NCI-H2029 treated with DMSO at 0.1 percent for 48 hours (cell line): ENCODE measurements at regions not wholly inside any gene's neighbourhood (a gene's known extent, or its start where the extent isn't known, plus 50 kb on each side); places are given as distances from the start of the nearest gene placed in this dataset.

ENCODE experiments used
- DNase-seq: peaks from one replicate; lab custom pipeline; 2025; lab: John Stamatoyannopoulos, UW

DNA sequence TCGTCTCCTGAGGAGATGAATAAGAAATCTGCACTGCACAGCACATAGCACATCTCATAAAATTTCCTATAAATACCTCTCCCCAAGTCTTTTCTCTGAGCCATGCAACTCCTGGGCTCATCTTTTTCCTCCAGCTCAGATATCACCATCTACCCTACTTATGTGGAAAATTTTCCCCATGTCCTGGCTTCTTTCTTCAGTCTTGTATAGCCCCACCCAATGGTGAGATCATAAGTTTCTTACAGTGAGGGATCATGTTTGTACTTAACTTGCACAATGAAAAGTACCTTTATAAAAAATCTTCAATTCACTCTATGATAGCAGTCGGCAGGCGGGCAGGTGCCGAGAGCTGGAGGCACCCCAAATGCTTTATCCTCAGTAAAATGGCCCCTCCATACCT lies 198.6 kb upstream of the S100G start:
- no peak for DNase-seq

DNA sequence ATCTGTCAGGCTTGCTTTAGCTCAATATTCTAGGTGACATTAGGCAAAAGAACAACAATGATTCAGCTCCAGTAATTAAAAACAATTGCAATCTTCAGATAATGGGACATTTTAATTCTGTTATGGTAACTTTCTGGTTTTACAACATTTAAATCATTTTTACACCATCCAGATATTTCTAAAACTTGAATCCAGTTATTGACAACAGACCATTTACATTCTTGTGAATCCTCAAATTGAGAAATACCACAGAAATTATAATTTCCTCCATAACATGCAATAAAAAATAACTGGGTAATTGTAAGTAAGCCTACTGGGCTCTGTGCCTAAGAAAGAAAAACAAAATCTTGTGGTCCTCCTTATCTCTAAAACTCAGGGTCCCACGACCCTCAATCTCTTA lies 195.0 kb upstream of the S100G start:
- DNase-seq: no peak

DNA sequence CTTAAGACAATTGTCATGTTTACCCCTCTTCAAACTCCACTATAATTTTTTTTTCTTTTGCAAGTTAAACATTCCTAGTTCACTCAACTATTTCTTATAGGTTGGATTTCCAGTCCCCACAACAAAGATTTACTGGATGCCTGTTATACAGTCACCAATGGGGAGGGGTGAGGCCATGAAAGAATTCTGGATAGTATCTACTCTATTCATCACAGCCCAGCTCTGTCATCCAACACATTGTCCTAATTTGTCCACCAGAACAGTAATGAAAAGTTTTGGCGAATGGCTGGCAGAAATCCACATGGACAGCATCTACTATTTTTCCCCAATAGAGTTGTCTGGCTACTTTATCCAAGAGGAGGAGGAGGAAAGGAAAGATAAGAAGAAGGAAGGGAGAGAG lies 192.7 kb upstream of the S100G start:
- no peak for DNase-seq

DNA sequence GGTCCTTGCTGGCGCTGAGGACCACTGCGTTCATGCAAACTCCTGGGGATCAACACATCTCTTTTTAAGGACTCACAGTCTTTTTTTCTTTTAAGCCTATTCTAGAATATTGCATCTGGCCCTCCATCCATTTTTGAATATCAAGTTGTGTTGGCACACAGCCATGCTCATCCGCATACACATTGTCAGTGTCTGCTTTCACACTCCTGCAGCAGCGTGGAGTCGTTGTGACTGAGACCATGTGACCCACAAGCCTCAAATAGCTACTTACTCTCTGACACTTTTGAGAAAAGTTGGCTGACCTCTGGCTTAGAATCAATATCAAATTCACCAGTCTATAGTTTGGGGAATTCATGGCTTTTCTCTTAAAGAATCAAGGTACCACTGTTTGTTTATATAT lies 191.8 kb upstream of the S100G start:
- no peak for DNase-seq

DNA sequence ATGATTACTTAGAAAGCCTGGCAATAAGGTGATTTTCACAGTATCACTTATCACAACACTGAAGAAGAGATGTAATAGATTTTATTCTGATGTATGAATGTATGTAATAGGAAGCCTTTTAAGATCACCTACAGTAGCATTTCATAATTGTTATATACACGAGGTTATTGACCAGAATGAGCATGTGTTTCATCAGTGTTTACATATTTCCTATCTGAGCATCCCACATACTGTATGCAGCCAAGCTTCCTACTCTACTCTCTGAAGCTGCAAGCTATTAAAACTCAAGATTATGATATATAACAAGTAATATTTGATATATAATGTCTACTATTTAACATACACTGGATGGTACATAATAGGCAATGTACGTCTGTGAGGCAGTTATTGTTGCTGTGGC lies 190.9 kb upstream of the S100G start:
- DNase-seq: no peak

DNA sequence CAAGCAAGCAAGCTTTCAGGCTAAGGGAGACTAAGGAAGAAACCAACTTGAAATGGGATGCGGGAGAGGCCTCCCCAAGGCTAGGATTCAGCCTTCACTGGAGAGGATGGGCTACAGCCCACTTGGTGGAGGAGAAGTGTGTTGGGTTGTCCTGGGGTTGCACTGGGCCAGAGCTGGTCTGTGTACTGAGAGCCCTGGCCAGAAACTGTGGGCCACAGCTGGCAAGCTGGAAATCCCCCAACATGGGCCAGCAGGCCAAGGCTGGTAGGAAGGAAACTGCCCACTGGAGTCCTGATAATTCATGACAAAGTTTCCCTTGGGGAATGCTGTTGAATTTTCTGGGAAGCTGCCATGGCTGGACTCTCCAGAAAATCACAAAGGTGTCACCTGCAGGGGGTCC lies 188.0 kb upstream of the S100G start:
- no peak for DNase-seq

DNA sequence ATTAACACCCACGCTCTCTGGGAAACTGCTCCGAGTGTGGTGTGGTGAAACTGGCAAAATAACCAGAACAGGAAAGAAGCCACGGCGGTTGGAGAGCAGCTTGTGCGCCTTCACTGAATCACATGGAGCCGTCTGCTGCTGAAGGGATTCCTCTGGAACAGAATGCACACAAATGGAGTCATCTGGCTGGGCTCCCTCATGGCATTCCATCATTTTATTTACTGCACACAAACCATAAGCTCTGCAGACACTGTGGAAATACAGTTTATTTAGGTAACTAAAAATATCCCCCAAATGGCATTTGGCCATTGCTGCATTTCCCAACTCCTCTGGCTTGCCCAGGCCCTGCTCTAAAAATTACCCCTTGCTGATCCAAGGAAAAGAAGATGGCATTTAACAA lies 187.0 kb upstream of the S100G start:
- DNase-seq: no peak

DNA sequence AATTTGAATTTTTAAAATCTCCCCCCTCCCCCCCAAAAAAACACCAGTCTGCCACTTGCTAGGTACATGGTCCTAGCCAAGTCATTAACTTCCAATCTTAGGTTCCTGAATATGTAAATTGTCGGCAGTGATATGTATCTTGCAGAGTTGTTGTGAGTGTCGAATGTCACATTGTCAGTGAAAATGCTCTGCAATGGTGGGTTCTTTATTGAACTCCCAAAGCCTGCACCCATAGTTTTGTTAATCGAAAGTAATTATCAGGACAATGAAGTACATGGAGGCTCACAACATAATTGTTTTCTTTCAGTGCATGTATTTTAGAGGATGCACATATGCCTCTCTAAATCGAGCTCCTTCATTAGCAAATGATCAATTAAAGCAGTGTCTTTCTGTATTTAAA lies 185.6 kb upstream of the S100G start:
- no peak for DNase-seq

DNA sequence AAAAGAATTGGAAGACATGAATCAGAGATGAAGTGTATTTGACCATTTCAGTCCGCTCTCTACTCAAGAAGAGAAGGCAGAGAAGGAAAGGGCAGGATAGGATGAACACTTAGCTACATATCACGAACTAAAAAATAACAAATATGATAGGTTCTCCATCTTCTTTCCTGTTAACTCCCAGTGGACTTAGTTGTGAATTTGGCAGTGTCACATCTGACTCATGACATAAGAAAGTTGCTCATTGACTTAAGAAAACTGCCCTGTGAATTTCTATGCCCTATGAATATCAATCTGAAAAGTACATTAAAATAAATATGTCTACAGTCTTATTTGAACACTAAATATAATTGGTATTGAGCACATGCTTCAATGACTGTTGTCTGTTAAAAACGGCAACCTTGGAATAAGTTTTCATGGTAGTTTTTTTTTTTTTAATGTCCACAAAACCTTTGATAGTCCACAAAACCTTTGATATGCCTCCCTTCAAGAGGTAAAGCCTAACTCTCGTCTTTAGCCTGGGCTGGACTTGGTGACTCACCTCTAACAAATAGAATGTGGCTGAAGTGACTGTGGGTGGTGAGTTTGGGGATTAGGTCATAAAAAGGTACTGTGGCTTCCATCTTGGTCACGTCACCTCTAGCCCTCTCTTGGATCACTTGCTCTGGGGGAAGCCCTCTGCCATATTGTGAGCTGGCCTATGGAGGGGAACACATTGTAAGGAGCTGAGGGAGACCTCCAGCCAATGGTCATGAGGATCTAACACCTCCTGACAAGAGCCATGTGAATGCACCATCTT lies 184.7 kb upstream of the S100G start:
- DNase-seq: no peak

DNA sequence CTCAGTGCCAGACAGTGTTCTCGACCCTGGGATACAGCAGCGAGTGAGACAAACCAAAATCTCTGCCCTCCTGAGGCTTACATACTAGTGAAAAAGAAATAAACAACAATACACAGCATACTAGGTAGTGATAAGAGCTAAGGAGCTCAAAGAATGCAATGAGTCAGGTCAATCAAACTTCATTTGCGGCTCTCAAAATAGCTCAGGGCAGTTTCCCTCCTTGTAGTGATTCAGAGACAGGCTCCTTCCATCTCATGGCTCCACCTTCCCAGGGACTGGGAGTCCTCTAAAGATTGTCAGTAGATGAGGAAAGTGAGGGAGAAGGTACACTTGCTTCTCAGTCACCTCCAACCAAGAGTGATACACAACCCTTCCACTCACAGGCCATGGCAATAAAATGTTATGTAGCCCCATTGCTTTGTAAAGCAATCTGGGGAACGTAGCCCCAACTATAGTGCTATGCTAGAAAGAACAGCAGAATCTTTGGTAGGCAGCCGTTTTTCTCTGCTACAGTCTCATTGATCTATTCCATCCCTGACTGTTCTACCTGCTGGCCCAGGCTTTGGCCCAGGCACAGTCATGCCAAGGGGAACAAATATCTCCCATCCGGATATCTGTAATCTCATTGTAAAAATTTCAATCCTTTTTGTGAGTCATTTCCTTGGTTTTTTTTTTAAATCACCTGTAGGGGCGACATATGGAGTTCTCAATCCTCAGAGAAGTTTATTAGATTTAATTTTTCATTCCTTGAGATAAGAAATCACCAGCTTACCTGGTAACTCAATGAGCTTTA lies 183.1 kb upstream of the S100G start:
- DNase-seq: no peak

DNA sequence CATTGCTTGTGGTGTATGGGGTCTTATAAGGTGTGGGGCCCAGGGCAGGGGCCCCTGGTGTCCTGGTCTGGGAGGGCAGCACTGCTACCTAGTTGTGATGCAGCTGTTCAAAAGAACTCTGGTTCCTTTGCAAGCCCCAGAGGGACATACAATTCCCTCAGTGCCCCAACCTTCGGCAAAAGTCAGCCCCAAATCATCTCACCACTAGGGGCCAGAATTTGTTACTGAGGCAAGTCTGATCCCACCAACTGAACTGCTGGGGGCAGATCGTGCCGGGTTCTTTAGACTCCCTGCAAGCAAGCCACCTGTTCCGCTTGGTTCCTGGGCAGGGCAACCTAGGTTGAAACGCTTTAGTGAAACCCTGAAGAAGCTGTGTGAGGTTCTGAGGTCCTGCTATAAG lies 180.1 kb upstream of the S100G start:
- no peak for DNase-seq

DNA sequence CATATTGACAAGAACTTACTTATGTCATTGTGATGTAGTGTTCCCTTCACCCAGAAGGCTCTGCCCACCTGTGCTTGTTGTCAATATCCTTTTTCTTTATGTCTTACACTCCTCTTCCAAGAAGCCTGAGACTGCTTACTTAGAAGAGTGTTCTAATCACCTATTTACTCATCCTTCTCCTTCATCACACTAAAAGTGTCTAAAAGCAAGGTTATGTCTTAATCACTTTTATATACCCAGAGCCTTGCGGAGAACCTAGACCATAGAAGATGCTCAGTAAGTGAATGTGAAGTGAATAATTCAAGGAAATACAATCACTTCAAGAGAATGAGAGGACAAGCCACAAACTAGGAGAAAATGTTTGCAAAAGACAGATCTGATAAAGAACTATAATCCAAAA lies 177.6 kb upstream of the S100G start:
- no peak for DNase-seq

DNA sequence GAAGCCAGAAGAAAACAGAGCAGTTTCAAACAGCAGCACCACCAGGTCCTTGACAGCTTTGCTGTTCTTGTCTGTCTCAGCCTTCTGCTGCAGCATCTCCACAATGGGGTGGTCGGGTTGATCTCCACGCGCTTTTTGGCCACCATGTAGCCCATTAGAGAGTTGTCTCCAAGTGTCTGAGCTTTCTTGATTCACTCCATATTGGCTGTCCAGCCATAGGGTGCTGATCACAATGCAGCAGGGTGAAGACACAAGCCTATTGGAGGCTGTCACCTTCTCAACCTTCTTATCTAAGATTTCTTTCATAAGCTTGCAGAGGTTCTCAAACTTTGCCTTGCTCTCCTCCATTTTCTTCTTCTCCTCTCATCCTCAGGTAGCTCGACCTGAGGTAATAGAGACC lies 175.4 kb upstream of the S100G start:
- DNase-seq: no peak

DNA sequence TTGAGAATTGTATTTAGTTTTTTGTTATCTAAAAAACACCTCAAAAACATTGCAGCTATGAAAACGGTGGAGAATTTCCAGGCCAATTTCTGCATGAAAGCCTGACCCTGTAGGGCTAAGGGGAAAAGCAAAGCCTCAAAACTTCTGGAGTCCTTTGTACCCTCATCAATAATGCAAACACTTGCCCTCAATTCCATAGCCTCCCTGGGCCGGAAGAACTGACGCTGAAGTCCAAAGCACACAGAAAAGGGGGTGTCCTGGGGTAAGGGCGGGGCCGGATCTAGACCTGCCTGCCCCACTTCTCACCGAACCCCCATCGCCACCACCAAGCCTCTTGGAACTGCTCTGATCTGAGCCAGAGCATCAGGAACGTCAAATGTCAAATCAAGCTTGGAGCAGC lies 173.9 kb upstream of the S100G start:
- DNase-seq: no peak

DNA sequence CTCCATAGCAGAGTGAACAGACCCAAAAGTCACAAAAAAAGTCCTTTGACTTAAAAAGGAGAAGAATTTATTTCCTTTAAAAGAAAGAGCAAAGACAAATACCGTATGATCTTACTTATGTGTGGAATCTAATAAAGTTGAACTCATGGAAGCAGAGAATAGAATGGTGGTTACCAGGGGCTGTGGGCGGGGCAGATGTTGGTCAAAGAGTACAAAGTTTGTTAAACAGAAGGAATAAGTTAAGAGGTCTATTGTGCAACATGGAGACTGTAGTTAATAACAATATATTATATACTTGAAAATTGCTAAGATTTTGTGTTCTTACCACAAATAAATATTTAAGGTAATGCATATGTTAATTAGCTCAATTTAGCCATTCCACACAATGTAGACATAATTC lies 173.3 kb upstream of the S100G start:
- no peak for DNase-seq

DNA sequence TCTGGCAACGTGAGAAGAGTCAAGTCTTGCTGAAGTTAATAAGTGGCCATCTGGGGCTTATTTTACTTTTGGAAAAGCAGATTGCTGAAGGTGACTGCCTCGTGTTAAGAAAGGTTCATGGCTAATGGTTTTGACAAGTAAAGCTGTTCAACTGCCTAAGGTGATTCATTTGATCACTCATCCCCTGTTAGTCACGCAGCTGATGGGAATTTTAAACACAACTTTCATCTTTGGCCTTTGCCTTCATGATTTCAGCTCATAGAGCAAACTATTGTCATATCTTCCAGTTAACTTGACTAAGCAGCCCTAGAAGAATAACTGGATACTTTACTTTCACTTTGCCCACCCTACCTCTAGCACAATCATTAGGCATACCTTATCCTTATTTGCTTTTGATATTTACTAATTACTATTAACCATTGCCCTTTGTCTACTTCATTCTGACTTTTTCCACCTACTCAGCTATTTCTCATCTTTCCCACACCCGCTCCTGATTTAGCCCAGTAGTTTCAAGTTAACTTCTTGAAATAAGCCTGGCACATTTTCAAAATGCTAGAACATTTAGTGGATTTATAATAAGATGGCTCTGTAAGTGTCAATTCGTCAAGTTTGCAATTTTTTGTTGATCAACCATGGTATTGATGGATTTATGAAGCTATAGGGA lies 170.6 kb upstream of the S100G start:
- no peak for DNase-seq

DNA sequence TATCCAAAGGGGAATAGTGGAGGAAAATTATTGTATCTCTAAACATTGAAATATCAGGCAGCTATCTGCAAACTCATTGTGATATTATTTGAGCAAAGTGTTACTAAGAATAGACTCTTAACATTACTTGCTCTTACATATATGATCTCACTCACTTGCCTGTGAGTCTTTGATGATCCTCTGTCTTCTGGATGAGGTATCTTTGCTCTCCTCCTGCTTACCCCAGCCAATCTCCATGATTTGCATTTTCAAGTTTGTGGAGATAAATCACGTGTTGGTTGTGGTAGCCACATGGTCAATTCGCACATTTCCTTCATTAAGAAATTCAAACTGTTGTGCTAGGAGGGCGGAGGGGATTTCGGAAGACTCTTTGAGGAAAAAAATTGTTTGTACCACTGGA lies 169.9 kb upstream of the S100G start:
- no peak for DNase-seq

DNA sequence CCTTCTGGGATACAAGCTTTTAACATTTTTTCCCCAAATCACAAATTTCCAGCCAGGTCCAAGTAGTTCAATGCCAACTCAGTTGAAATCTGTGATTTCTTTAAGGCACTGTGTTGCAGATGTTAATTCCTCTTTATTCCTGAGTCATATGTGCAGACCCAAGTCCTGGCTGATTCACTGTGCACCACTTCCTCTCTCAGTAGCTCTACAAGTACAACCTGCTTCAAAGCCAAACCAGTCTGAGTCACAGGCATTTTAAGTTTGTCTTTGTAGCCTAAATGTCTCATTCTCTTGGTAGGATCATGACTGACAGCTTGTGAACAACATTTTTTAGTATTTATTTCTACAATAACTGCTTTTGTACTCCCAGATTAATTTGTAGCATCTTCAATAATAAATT lies 165.6 kb upstream of the S100G start:
- DNase-seq: no peak

DNA sequence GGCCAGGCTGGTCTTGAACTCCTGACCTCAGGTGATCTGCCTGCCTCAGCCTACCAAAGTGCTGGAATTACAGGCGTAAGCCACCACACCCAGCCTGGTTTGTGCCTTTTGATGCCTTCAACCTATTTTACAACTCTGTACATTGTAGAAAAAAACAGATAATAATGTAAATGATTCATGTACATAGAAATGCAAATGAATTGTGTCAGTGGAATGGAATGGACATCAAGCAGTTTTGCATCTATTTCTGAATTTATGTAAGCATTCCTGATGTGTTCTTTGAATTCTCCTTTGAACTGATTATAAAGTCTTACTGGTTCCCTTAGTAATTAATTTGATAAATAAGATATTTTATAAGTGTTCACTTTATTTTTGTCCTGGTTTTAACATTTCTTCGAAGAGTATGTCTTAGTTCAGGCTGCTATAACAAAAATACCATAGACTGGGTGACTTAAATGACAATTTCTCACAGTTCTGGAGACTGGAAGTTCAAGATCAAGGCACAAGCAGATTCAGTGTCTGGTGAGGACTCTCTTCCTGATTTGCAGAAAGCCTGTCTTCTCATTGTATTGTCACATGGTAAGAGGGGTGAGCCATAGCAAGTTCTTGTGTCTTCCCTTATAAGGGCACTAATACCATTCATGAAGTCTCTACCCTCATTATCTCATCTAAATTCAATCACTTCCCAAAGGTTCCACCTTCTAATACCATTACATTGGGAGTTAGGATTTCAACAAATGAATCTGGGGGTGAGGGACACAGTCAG lies 162.2 kb upstream of the S100G start:
- no peak for DNase-seq

DNA sequence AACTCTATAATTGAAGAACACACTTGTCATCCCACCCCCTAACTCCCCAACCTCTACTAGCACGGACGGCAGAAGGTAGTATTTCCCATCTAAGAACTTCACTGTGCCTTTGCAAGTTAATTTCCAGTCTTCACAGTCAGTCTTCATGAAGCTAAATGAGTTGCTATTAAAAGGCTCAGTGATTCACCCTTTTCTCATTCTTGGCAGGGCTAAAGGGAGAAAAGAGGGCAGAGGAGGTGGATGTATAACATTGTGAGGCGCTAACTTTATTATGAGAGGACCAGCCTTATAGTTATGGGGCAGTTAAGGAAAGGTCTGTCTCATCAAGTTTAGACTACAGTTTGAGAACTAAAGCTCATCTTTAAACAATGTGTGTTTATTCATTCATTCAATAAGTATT lies 161.0 kb upstream of the S100G start:
- DNase-seq: no peak

DNA sequence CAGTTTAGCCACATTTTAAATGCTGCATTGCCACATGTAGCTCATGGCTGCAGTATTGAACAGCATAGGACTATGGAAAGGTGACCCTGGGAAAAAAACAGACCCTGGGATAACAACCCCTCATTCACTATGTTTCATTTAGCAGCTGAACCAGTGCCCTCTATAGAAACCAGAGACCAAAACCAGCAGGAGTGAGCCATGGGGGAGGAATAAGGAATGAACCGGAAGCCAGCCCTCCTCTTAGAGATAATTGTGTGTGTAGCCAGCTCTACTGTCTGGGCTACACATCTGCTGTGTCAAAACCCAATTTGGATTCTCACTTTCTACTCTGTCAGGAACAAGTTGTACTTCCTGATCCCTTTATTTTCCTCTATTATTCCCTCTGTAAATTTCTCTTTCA lies 158.5 kb upstream of the S100G start:
- no peak for DNase-seq

DNA sequence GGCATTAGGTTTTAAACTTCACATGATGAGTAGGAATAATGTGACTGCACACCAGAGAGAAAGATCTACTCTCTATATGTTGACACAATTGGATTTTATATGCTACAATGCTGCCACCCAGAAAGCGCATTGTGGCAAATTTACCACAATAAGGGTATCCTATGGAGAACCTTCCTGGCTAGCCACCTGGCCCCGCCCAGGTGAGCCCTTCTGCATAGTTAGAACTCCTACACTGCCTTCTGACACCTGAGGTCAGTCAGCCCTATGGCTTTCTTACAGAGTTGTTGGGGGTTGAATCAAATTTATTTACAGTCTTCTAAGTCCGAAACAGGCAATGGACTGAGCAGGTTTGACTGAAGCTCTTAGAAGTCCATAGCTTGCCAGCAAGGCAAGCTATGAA lies 153.8 kb upstream of the S100G start:
- DNase-seq: no peak
